Nephron progenitor cell (in vitro differentiated cells): ENCODE measurements at regions not wholly inside any gene's neighbourhood (a gene's known extent, or its start where the extent isn't known, plus 50 kb on each side); places are given as distances from the start of the nearest gene placed in this dataset.

Experiments used
- DNase-seq: peaks from one replicate; pipeline ENCODE4 v3.0.0; 2021
- H3K27ac Mint-ChIP-seq: 2 replicates; pipeline ENCODE4 v1.8.0; 2021; ENCODE audit warnings: mild to moderate bottlenecking, moderate library complexity, mixed read lengths
- H3K27me3 Mint-ChIP-seq: 2 replicates; pipeline ENCODE4 v1.8.0; 2021; ENCODE audit warnings: mild to moderate bottlenecking, low read depth, mixed read lengths; ENCODE audit not compliant: poor library complexity
- H3K36me3 Mint-ChIP-seq: 2 replicates; pipeline ENCODE4 v1.8.0; 2021; ENCODE audit warnings: low read depth, mixed read lengths
- H3K4me1 Mint-ChIP-seq: 2 replicates; pipeline ENCODE4 v1.8.0; 2021; ENCODE audit warnings: mixed read lengths
- H3K4me3 Mint-ChIP-seq: 2 replicates; pipeline ENCODE4 v1.8.0; 2021; ENCODE audit warnings: mild to moderate bottlenecking, moderate library complexity, mixed read lengths
- H3K9me3 Mint-ChIP-seq: 2 replicates; pipeline ENCODE4 v1.8.0; 2021; ENCODE audit warnings: mild to moderate bottlenecking, moderate library complexity, mixed read lengths
- TF ChIP-seq, protein P1 (sequence below): fragments of 200-600 bp; sonication (generic); IDR thresholded peaks from 2 replicates; pipeline ENCODE4 v1.5.0; 2021; ENCODE audit warnings: antibody characterized with exemption

DNA sequence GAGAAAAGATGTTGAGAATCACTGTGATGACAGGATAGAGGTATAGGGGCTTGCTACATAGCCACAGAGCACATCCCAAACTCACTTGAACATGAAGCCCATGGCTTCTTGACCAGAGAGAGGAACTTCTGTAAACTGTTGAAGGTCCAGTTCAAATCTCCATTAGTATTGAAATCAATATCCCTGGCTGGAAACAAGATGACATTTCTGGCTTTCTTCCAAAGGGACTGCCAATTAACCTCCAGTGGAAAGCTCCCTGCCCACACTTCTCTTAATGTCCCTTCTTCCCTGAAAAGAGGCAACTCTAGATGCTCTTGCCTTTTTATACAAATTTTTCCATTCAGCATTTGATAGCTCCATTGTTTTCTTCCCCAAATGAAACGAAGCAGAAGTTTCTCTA, 612.1 kb downstream of the EBF1 start:
- Mint-ChIP-seq H3K27me3 (peaks cover 10% of the 10 kb centered on the region), H3K4me1 (peaks cover 37% of the 10 kb centered on the region)
- TF ChIP-seq, protein P1, sequence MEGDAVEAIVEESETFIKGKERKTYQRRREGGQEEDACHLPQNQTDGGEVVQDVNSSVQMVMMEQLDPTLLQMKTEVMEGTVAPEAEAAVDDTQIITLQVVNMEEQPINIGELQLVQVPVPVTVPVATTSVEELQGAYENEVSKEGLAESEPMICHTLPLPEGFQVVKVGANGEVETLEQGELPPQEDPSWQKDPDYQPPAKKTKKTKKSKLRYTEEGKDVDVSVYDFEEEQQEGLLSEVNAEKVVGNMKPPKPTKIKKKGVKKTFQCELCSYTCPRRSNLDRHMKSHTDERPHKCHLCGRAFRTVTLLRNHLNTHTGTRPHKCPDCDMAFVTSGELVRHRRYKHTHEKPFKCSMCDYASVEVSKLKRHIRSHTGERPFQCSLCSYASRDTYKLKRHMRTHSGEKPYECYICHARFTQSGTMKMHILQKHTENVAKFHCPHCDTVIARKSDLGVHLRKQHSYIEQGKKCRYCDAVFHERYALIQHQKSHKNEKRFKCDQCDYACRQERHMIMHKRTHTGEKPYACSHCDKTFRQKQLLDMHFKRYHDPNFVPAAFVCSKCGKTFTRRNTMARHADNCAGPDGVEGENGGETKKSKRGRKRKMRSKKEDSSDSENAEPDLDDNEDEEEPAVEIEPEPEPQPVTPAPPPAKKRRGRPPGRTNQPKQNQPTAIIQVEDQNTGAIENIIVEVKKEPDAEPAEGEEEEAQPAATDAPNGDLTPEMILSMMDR: no peak

DNA sequence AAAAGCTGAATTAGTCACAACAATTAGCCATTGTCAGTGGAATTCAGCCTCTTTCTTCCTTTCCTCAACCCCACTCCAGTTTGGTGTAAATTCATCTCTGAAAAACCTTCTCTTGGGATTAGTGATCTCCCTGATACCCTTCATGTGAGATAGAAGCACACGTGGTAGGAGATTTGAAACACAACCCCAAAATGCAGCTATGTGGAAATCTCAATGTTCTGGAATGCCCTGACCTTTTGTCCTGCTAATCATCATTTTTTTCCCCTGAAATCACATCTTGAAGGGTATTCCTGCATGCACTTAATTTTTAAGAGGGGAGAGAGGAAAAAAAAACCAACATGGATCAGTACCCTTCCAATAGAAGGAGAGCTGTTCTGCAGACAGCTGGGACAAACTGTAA, 612.6 kb downstream of the EBF1 start:
- TF ChIP-seq, protein P1: no peak
- no peak for DNase-seq
- H3K27me3 Mint-ChIP-seq: peaks cover 10% of the 10 kb centered on the region
- no peak overlapping the region for H3K27ac Mint-ChIP-seq
- H3K4me3 Mint-ChIP-seq: no peak overlapping the region
- peaks cover 8% of the 10 kb centered on the region for H3K36me3 Mint-ChIP-seq
- peaks cover 37% of the 10 kb centered on the region for H3K4me1 Mint-ChIP-seq
- H3K9me3 Mint-ChIP-seq: peaks cover 9% of the 10 kb centered on the region

More for the DNA sequence above, 612.1 kb downstream of the EBF1 start:
- Mint-ChIP-seq H3K36me3 (peaks cover 8% of the 10 kb centered on the region), H3K27ac (no peak overlapping the region), H3K4me3 (no peak overlapping the region), H3K9me3 (peaks cover 9% of the 10 kb centered on the region)
- no peak for DNase-seq

DNA sequence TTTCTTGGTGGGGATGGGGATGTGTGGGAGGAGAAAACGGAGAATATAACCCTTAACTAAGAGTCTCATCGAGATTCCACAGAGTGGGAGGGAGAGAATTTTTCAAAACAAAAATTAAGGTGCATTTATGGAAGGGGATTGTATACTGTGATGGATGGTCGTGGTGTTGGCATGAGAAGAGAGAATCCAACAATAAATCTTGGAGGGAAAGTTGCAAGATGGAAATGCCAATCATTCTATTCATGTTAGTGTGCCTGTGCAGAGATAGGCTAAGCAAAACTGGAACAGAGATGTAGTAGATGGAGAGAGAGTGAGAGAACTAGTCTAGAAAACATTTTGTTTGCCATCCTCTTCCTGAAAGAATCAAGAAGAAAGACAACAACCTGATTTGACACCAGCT, 613.1 kb downstream of the EBF1 start:
- Mint-ChIP-seq H3K27me3 (peaks cover 8% of the 10 kb centered on the region), H3K27ac (no peak overlapping the region), H3K4me3 (no peak overlapping the region), H3K4me1 (peaks cover 37% of the 10 kb centered on the region), H3K9me3 (peaks cover 9% of the 10 kb centered on the region), H3K36me3 (peaks cover 8% of the 10 kb centered on the region)
- TF ChIP-seq, protein P1: no peak
- DNase-seq: no peak

DNA sequence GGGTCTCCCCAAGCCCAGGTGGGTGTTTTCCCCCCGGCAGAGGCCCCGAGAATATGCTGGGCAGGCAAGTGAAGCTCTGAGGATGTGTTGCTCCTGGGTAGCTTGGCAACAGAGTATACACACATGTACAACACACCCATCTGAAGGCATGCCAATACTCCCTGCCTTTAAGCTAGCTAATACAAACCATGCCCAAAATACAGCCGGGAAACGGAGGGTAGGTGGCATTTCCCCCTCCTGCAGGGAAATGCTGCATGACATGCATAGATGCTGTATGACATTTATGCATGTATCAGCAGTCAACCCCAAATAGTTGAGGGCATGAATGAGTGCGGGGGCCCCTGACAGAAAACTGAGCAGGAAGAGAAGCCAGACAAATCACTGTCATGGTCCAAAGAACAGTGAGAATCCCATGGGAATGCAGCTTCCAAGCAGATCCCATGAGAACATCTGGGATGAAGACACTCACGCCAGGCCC, 614.1 kb downstream of the EBF1 start:
- H3K27ac Mint-ChIP-seq: peak overlapping the region; percentile 71
- no peak overlapping the region for H3K4me3 Mint-ChIP-seq
- peaks cover 10% of the 10 kb centered on the region for H3K27me3 Mint-ChIP-seq
- peak; percentile 7 for DNase-seq
- peaks cover 37% of the 10 kb centered on the region for H3K4me1 Mint-ChIP-seq
- peaks cover 8% of the 10 kb centered on the region for H3K36me3 Mint-ChIP-seq
- H3K9me3 Mint-ChIP-seq: peaks cover 9% of the 10 kb centered on the region
- TF ChIP-seq, protein P1: no peak

DNA sequence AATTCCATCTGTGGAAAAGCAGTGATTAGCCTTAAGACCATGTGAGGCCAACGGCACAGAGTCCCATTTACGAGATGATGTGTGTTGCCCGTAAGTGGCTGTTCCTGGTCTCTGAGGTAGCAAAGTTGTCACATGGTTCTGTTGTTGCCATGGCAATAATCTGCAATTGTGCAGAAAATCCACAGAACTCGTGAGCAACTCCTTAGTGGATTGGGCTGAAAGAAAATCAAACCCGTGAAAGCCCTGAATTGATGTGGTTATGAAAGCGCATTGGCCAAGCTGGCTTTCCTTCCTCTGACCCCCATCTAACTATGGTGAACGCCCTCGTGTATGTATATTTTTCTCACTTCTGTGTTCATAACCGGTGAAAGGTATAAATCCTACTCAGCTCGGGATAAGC, 614.7 kb downstream of the EBF1 start:
- DNase-seq: no peak
- peaks cover 9% of the 10 kb centered on the region for H3K9me3 Mint-ChIP-seq
- peaks cover 13% of the 10 kb centered on the region for H3K27me3 Mint-ChIP-seq
- H3K4me1 Mint-ChIP-seq: peaks cover 39% of the 10 kb centered on the region
- H3K36me3 Mint-ChIP-seq: peaks cover 8% of the 10 kb centered on the region
- TF ChIP-seq, protein P1: no peak
- no peak overlapping the region for H3K27ac Mint-ChIP-seq
- no peak overlapping the region for H3K4me3 Mint-ChIP-seq

DNA sequence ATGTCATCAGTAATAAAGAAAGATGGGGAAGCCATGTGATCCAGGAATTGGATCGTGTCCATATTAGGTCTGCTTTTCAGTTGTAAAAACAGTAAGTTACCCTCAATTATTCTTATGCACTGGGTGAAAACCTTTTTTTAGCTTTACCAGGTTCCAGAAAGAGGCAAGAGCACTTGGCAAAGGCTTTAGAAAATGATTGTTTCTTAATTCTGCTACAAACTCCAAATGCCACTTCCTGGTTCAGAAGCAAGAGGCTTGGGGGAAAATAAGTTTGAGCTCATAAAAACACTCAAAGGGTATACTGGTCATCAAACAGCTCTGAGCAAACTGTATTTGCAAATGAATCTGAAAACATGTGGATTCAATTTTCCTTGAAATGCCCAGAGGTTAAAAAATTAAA, 615.6 kb downstream of the EBF1 start:
- H3K4me1 Mint-ChIP-seq: peaks cover 47% of the 10 kb centered on the region
- TF ChIP-seq, protein P1: no peak
- no peak overlapping the region for H3K4me3 Mint-ChIP-seq
- DNase-seq: no peak
- no peak overlapping the region for H3K27ac Mint-ChIP-seq
- peaks cover 13% of the 10 kb centered on the region for H3K27me3 Mint-ChIP-seq
- H3K9me3 Mint-ChIP-seq: peaks cover 9% of the 10 kb centered on the region
- H3K36me3 Mint-ChIP-seq: peaks cover 8% of the 10 kb centered on the region
